GM19468 (cell line): ENCODE measurements at regions not wholly inside any gene's neighbourhood (a gene's known extent, or its start where the extent isn't known, plus 50 kb on each side); places are given as distances from the start of the nearest gene placed in this dataset.

Source experiments
- ATAC-seq: cut with Tn5 transposase; IDR thresholded peaks from one replicate; pipeline ENCODE4 v1.9.1; 2021; ENCODE audit warnings: mild to moderate bottlenecking, moderate library complexity, moderate number of reproducible peaks; ENCODE audit not compliant: unreplicated experiment; ENCODE audit errors: extremely low read depth

GRCh38 chr21:23522751-23523150 lies 2084.5 kb downstream of the MRPL39 start:
- no peak for ATAC-seq

GRCh38 chr21:23507501-23507900 lies 2099.8 kb downstream of the MRPL39 start:
- ATAC-seq: no peak

- peak; percentile 79 for ATAC-seq
These were observed 2110.6 kb downstream of the MRPL39 start for GRCh38 chr21:23496729-23497128.

- ATAC-seq: no peak
These were observed 2119.0 kb downstream of the MRPL39 start for GRCh38 chr21:23488245-23488644.

GRCh38 chr21:23480591-23481270 lies 2126.6 kb downstream of the MRPL39 start:
- no peak for ATAC-seq

GRCh38 chr21:23478381-23478780 lies 2128.9 kb downstream of the MRPL39 start:
- ATAC-seq: no peak

- ATAC-seq: no peak
These were observed 2131.7 kb downstream of the MRPL39 start for GRCh38 chr21:23475281-23476219.

- ATAC-seq: peak; percentile 91
These were observed 2135.4 kb downstream of the MRPL39 start for GRCh38 chr21:23471877-23472276.

- no peak for ATAC-seq
These were observed 2143.9 kb downstream of the MRPL39 start for GRCh38 chr21:23463365-23463764.

- peak; percentile 79 for ATAC-seq
These were observed 2151.6 kb downstream of the MRPL39 start for GRCh38 chr21:23455676-23456075.

GRCh38 chr21:23452384-23453083 lies 2154.7 kb downstream of the MRPL39 start:
- ATAC-seq: peak; percentile 37

- no peak for ATAC-seq
These were observed 2162.0 kb downstream of the MRPL39 start for GRCh38 chr21:23445307-23445706.

- ATAC-seq: no peak
These were observed 2169.2 kb downstream of the MRPL39 start for GRCh38 chr21:23438081-23438480.

- no peak for ATAC-seq
These were observed 2204.3 kb downstream of the MRPL39 start for GRCh38 chr21:23402929-23403520.

- peak; percentile 47 for ATAC-seq
These were observed 2206.0 kb downstream of the MRPL39 start for GRCh38 chr21:23401278-23401677.

GRCh38 chr21:23398726-23399125 lies 2208.6 kb downstream of the MRPL39 start:
- ATAC-seq: no peak

GRCh38 chr21:23394458-23394857 lies 2212.8 kb downstream of the MRPL39 start:
- no peak for ATAC-seq

- no peak for ATAC-seq
These were observed 2222.6 kb downstream of the MRPL39 start for GRCh38 chr21:23384679-23385078.

- no peak for ATAC-seq
These were observed 2233.1 kb downstream of the MRPL39 start for GRCh38 chr21:23374155-23374554.

- no peak for ATAC-seq
These were observed 2250.4 kb downstream of the MRPL39 start for GRCh38 chr21:23356905-23357304.
